IMR-90 (cell line): ENCODE measurements at regions not wholly inside any gene's neighbourhood (a gene's known extent, or its start where the extent isn't known, plus 50 kb on each side); places are given as distances from the start of the nearest gene placed in this dataset.

Experiments
- ATAC-seq: fragments of 200-7000 bp; cut with Tn5 transposase; 2 replicates; pipeline ENCODE4 v1.9.1; 2020; ENCODE audit warnings: low read depth, mild to moderate bottlenecking, moderate library complexity
- BruUV-seq: library from RNA; stranded (reverse); fragments of 400-500 nt; replicated peaks from 2 replicates; lab custom pipeline; 2021; lab: Mats Ljungman, UMichigan
- CTCF ChIA-PET: fragments of 300-600 bp; formaldehyde crosslinking; extraction: SDS; loops from one replicate; lab custom pipeline; 2021; ENCODE audit warnings: antibody characterized with exemption; lab: Yijun Ruan, JAX
- POLR2A ChIA-PET: fragments of 300-600 bp; sonication (Branson Sonifier 250); formaldehyde crosslinking; loops from one replicate; lab custom pipeline; 2022; ENCODE audit warnings: antibody characterized with exemption; ENCODE audit not compliant: unreplicated experiment; lab: Charles Lee
- DNase-seq: peaks from one replicate; pipeline ENCODE4 v3.0.0; 2013
- H2AFZ ChIP-seq: replicated peaks from 2 replicates; pipeline ENCODE3; 2013; ENCODE audit warnings: low read length, mild to moderate bottlenecking; ENCODE audit not compliant: poor library complexity
- H2AK5ac ChIP-seq: 2 replicates; pipeline ENCODE4 v1.6.1; 2013; ENCODE audit warnings: low read depth, low read length, inconsistent platforms
- H2AK9ac ChIP-seq: replicated peaks from 2 replicates; pipeline ENCODE3; 2013; ENCODE audit warnings: mild to moderate bottlenecking, low read depth, low read length, moderate library complexity; ENCODE audit not compliant: poor library complexity
- H2BK120ac ChIP-seq: 2 replicates; pipeline ENCODE4 v1.6.1; 2013; ENCODE audit warnings: low read depth, low read length, inconsistent platforms
- H2BK15ac ChIP-seq: 3 replicates; pipeline ENCODE4 v1.6.1; 2013; ENCODE audit warnings: low read depth, low read length, inconsistent platforms
- H2BK20ac ChIP-seq: 2 replicates; pipeline ENCODE4 v1.6.1; 2013; ENCODE audit warnings: low read depth, mild to moderate bottlenecking, inconsistent platforms, low read length, moderate library complexity
- H2BK5ac ChIP-seq: 2 replicates; pipeline ENCODE4 v1.6.1; 2013; ENCODE audit warnings: mild to moderate bottlenecking, low read depth, low read length, inconsistent platforms; ENCODE audit not compliant: poor library complexity, severe bottlenecking
- H3K14ac ChIP-seq: replicated peaks from 2 replicates; pipeline ENCODE4 v1.6.1; 2013; ENCODE audit warnings: low read depth, low read length, inconsistent platforms
- H3K18ac ChIP-seq: 2 replicates; pipeline ENCODE4 v1.6.1; 2013; ENCODE audit warnings: low read depth, low read length, control low read depth
- H3K23ac ChIP-seq: 2 replicates; pipeline ENCODE4 v1.6.1; 2013; ENCODE audit warnings: low read depth, low read length, inconsistent platforms
- H3K27ac ChIP-seq: 2 replicates; pipeline ENCODE4 v1.5.1; 2013; ENCODE audit warnings: mild to moderate bottlenecking, control low read depth, low read length; ENCODE audit not compliant: insufficient read depth
- H3K27me3 ChIP-seq: 2 replicates; pipeline ENCODE4 v1.6.1; 2013; ENCODE audit warnings: low read length; ENCODE audit not compliant: control insufficient read depth, insufficient read depth
- H3K36me3 ChIP-seq: 2 replicates; pipeline ENCODE4 v1.6.1; 2013; ENCODE audit warnings: low read length, mixed read lengths; ENCODE audit not compliant: control insufficient read depth, insufficient read depth
- H3K4ac ChIP-seq: 2 replicates; pipeline ENCODE4 v1.6.1; 2013; ENCODE audit warnings: low read depth, low read length, inconsistent platforms
- H3K4me1 ChIP-seq: 2 replicates; pipeline ENCODE4 v1.6.1; 2013; ENCODE audit warnings: low read length, mixed read lengths; ENCODE audit not compliant: control insufficient read depth, insufficient read depth
- H3K4me2 ChIP-seq: 2 replicates; pipeline ENCODE4 v1.6.1; 2013; ENCODE audit warnings: low read depth, mild to moderate bottlenecking, control low read depth, low read length, moderate library complexity
- H3K4me3 ChIP-seq: 2 replicates; pipeline ENCODE4 v1.5.1; 2013; ENCODE audit warnings: low read depth, mild to moderate bottlenecking, control low read depth, low read length, moderate library complexity; ENCODE audit not compliant: insufficient read depth
- H3K56ac ChIP-seq: 2 replicates; pipeline ENCODE4 v1.6.1; 2013; ENCODE audit warnings: low read length, inconsistent platforms; ENCODE audit not compliant: insufficient read depth; ENCODE audit errors: extremely low read depth
- H3K79me1 ChIP-seq, 2 experiments: 2 replicates each; pipeline ENCODE4 v1.6.1; 2013; ENCODE audit warnings: low read length in 2 of 2, inconsistent platforms in 1 of 2, low read depth in 1 of 2
- H3K9ac ChIP-seq: 2 replicates; pipeline ENCODE4 v1.6.1; 2013; ENCODE audit warnings: low read depth, low read length, control low read depth
- H3K9me1 ChIP-seq: 2 replicates; pipeline ENCODE4 v1.6.1; 2013; ENCODE audit warnings: low read length, inconsistent platforms; ENCODE audit not compliant: insufficient read depth
- H3K9me3 ChIP-seq: 2 replicates; pipeline ENCODE4 v1.6.1; 2013; ENCODE audit warnings: low read length; ENCODE audit not compliant: control insufficient read depth, insufficient read depth
- H4K20me1 ChIP-seq: 2 replicates; pipeline ENCODE4 v1.6.1; 2013; ENCODE audit warnings: low read length, inconsistent platforms; ENCODE audit not compliant: insufficient read depth
- H4K5ac ChIP-seq: 2 replicates; pipeline ENCODE4 v1.6.1; 2013; ENCODE audit warnings: mild to moderate bottlenecking, low read depth, low read length, control low read depth
- H4K8ac ChIP-seq, 2 experiments: 2 replicates each; pipeline ENCODE4 v1.6.1; 2013; ENCODE audit warnings: low read depth in 2 of 2, low read length in 2 of 2, control low read depth in 1 of 2, inconsistent platforms in 1 of 2
- H4K91ac ChIP-seq: 2 replicates; pipeline ENCODE4 v1.6.1; 2013; ENCODE audit warnings: low read depth, low read length, inconsistent platforms; ENCODE audit not compliant: insufficient read depth
- BHLHE40 ChIP-seq: fragments of 150-350 bp; IDR thresholded peaks from 2 replicates; pipeline ENCODE4 v1.6.1; 2016; ENCODE audit warnings: mild to moderate bottlenecking, low read depth, low read length
- CHD1 ChIP-seq: IDR thresholded peaks from 2 replicates; pipeline ENCODE4 v1.6.1; 2012; ENCODE audit warnings: low read depth, low read length, improper control_type of control experiment
- CTCF ChIP-seq: conservative IDR thresholded peaks from 2 replicates; pipeline ENCODE4 v1.5.1; 2012; ENCODE audit warnings: mild to moderate bottlenecking, low read depth, low read length, improper control_type of control experiment
- FOS ChIP-seq: fragments of 150-350 bp; IDR thresholded peaks from 2 replicates; pipeline ENCODE4 v1.6.1; 2016; ENCODE audit warnings: low read depth, low read length
- MAZ ChIP-seq: IDR thresholded peaks from 2 replicates; pipeline ENCODE4 v1.6.1; 2012; ENCODE audit warnings: low read depth, mild to moderate bottlenecking, low read length, improper control_type of control experiment, moderate library complexity, borderline replicate concordance
- POLR2A ChIP-seq: IDR thresholded peaks from 2 replicates; pipeline ENCODE4 v1.6.1; 2012; ENCODE audit warnings: mild to moderate bottlenecking, low read depth, low read length
- RCOR1 ChIP-seq: IDR thresholded peaks from 2 replicates; pipeline ENCODE4 v1.6.1; 2012; ENCODE audit warnings: mild to moderate bottlenecking, low read length, improper control_type of control experiment; ENCODE audit not compliant: insufficient replicate concordance
- RFX5 ChIP-seq: IDR thresholded peaks from 2 replicates; pipeline ENCODE4 v1.8.0; 2012; ENCODE audit warnings: low read depth, mild to moderate bottlenecking, low read length, moderate library complexity
- SMC3 ChIP-seq: fragments of 150-350 bp; IDR thresholded peaks from 2 replicates; pipeline ENCODE4 v1.6.1; 2016; ENCODE audit warnings: low read depth, mild to moderate bottlenecking, antibody characterized with exemption, low read length, moderate library complexity
- USF2 ChIP-seq: fragments of 150-350 bp; IDR thresholded peaks from 2 replicates; pipeline ENCODE4 v1.6.1; 2017; ENCODE audit warnings: mild to moderate bottlenecking, antibody characterized with exemption, low read length, low read depth
- WGBS, 2 experiments: methylation state at CpG; one replicate each; pipeline versions ENCODE4 v1.1.5 to v1.1.7; 2013; ENCODE audit warnings: missing lambda C conversion rate in 2 of 2; ENCODE audit not compliant: insufficient read length in 1 of 2; ENCODE audit errors: extremely low coverage in 2 of 2; 5-methylcytosine and 5-hydroxymethylcytosine counted together
- dilution Hi-C: fragments of 300-500 bp; cut with HindIII; formaldehyde crosslinking; loops from one replicate; pipeline ENCODE4 v1.14.3; 2018; ENCODE audit warnings: low sequenced_read_pairs; ENCODE audit not compliant: unreplicated experiment
- in situ Hi-C: fragments of 300-500 bp; cut with MboI; formaldehyde crosslinking; loops from 3 replicates; pipeline ENCODE4 v1.14.3; 2019; ENCODE audit warnings: low sequenced_read_pairs, inconsistent platforms, mixed read lengths
- intact Hi-C: fragments of 100-400 bp; cut with micrococcal nuclease; formaldehyde crosslinking; loops from 2 replicates; pipeline ENCODE4 v1.10.0; 2022

- Histone ChIP-seq H3K4me2 (no peak overlapping the region), H4K5ac (no peak overlapping the region), H3K23ac (no peak overlapping the region), H2BK20ac (no peak overlapping the region), H3K4me1 (no peaks in the 10 kb centered on the region), H3K27me3 (no peaks in the 10 kb centered on the region), H3K9me3 (no peaks in the 10 kb centered on the region; the same call in 1 of the 2 replicates), H2AK9ac (no peak overlapping the region), H3K9me1 (no peaks in the 10 kb centered on the region), H3K18ac (no peak overlapping the region), H2BK15ac (no peak overlapping the region), H4K8ac (no peak overlapping the region), H3K14ac (no peak overlapping the region), H4K20me1 (no peaks in the 10 kb centered on the region), H3K56ac (no peak overlapping the region), H3K9ac (no peak overlapping the region), H4K91ac (no peak overlapping the region), H2BK5ac (no peak overlapping the region), H2AFZ (no peak overlapping the region), H3K4ac (no peak overlapping the region), H3K27ac (no peak overlapping the region), H3K4me3 (no peak overlapping the region), H2AK5ac (no peak overlapping the region), H3K79me1 (no peaks in the 10 kb centered on the region), H2BK120ac (no peak overlapping the region), H3K36me3 (no peaks in the 10 kb centered on the region)
- no TSS peak for BruUV-seq
- intact Hi-C loops (no loop called here), in situ Hi-C loops (loop anchor here (25.0 kb wide), 1 partner anchor 800 kb away; no protein-coding TSS in a partner anchor), dilution Hi-C loops (no loop called here)
- TF ChIP-seq POLR2A: no peak
- TF ChIP-seq RCOR1: no peak
- no peak for TF ChIP-seq RFX5
- no peak for TF ChIP-seq MAZ
- TF ChIP-seq BHLHE40: no peak
- TF ChIP-seq CTCF: no peak
- TF ChIP-seq CHD1: no peak
- no peak for TF ChIP-seq USF2
- TF ChIP-seq SMC3: no peak
- TF ChIP-seq FOS: no peak
- no peak for ATAC-seq
- no peak for DNase-seq
- CTCF ChIA-PET: interaction anchor here (0.6 kb wide), 1 partner anchor 122 kb away, joined by 3 read pairs; no protein-coding TSS in a partner anchor
- WGBS, 2 experiments: no CpG with 5 or more reads among the region's 4 CpGs
- POLR2A ChIA-PET: no interaction called here
Measured at GRCh38 chr13:61261746-61262472, 153.7 kb downstream of the PCDH20 start.
